Gastroesophageal sphincter (tissue), 4 donors: ENCODE measurements at regions not wholly inside any gene's neighbourhood (a gene's known extent, or its start where the extent isn't known, plus 50 kb on each side); places are given as distances from the start of the nearest gene placed in this dataset.

ENCODE experiments used
- ATAC-seq: fragments of 150-250 bp; one replicate; pipeline ENCODE4 v1.9.1; 2016; ENCODE audit warnings: mild to moderate bottlenecking, moderate library complexity
- H3K27ac ChIP-seq, 4 donors: fragments of 200-600 bp; sonication (generic) in 3 of 4; 1 replicate in 3 of 4; 2 replicates in 1 of 4; pipeline ENCODE4 v1.5.1; 2016 to 2019
- H3K27me3 ChIP-seq: fragments of 200-600 bp; sonication (generic); one replicate; pipeline ENCODE4 v1.5.1; 2019
- H3K36me3 ChIP-seq, 2 donors: fragments of 200-600 bp; sonication (generic); one replicate each; pipeline ENCODE4 v1.5.1; 2019; ENCODE audit warnings: control low read depth in 1 of 2
- H3K4me1 ChIP-seq, 3 donors: fragments of 200-600 bp; sonication (generic); 1 replicate in 2 of 3; 2 replicates in 1 of 3; pipeline ENCODE4 v1.5.1; 2016 to 2019; ENCODE audit warnings: control low read depth in 2 of 3
- H3K4me3 ChIP-seq, 2 donors: fragments of 200-600 bp; sonication (generic); one replicate each; pipeline ENCODE4 v1.5.1; 2019; ENCODE audit warnings: mild to moderate bottlenecking in 1 of 2, moderate library complexity in 1 of 2
- H3K9me3 ChIP-seq, 3 donors: fragments of 200-600 bp; sonication (generic); one replicate each; pipeline ENCODE4 v1.5.1; 2017 to 2019; ENCODE audit warnings: control low read depth in 2 of 3
- CTCF ChIP-seq, 4 experiments: fragments of 200-600 bp in 2 of 4; fragments of 450-650 bp in 2 of 4; sonication (generic) in 1 of 4; IDR thresholded peaks; one replicate each; pipeline ENCODE4 v1.5.1; 2017 to 2019; ENCODE audit warnings: antibody characterized with exemption in 4 of 4, mild to moderate bottlenecking in 2 of 4, moderate library complexity in 2 of 4
- EP300 ChIP-seq: sonication (generic); formaldehyde crosslinking; IDR thresholded peaks from one replicate; pipeline ENCODE4 v1.6.1; 2017; ENCODE audit warnings: antibody characterized with exemption, mild to moderate bottlenecking
- POLR2A ChIP-seq, 2 donors: fragments of 450-650 bp; IDR thresholded peaks; one replicate each; pipeline ENCODE4 v1.6.1; 2017; ENCODE audit warnings: antibody characterized with exemption in 2 of 2, mild to moderate bottlenecking in 2 of 2, moderate library complexity in 1 of 2
- POLR2AphosphoS5 ChIP-seq: sonication (generic); formaldehyde crosslinking; IDR thresholded peaks from one replicate; pipeline ENCODE4 v1.6.1; 2017; ENCODE audit warnings: antibody characterized with exemption
- WGBS, 2 donors: methylation state at CpG; one replicate each; pipeline ENCODE4 v1.1.5; 2018; ENCODE audit warnings: low coverage in 1 of 2; 5-methylcytosine and 5-hydroxymethylcytosine counted together

GRCh38 chr22:49404020-49404419 lies 423.7 kb downstream of the BRD1 start:
- Histone ChIP-seq H3K4me1 (no peaks in the 10 kb centered on the region), H3K9me3 (peaks cover 0 to 9% (median 0%) of the 10 kb centered on the region in 3 donors), H3K27me3 (peaks cover 70% of the 10 kb centered on the region), H3K4me3 (no peak overlapping the region), H3K27ac (no peak overlapping the region), H3K36me3 (no peaks in the 10 kb centered on the region)
- 75 to 77% methylated on average over 2 to 10 of the region's 10 CpGs for WGBS, 2 donors
- no peak for ATAC-seq
- TF ChIP-seq POLR2AphosphoS5 = no peak
- TF ChIP-seq POLR2A (IDR thresholded peaks at IDR 0.05) = no peak
- TF ChIP-seq EP300 = no peak
- TF ChIP-seq CTCF (IDR thresholded peaks at IDR 0.05) = no peak

- Histone ChIP-seq H3K9me3 (peaks cover 0 to 7% (median 0%) of the 10 kb centered on the region in 3 donors), H3K27me3 (peaks cover 76% of the 10 kb centered on the region), H3K4me3 (no peak overlapping the region), H3K4me1 (no peaks in the 10 kb centered on the region), H3K36me3 (no peaks in the 10 kb centered on the region), H3K27ac (no peak overlapping the region)
- TF ChIP-seq CTCF (IDR thresholded peaks at IDR 0.05) = no peak
- no peak for TF ChIP-seq POLR2AphosphoS5
- no peak for TF ChIP-seq EP300
- no peak for TF ChIP-seq POLR2A (IDR thresholded peaks at IDR 0.05)
- ATAC-seq = no peak
- WGBS, 2 donors = no CpG with 5 or more reads among the region's 6 CpGs
Measured at GRCh38 chr22:49403102-49403501, 424.6 kb downstream of the BRD1 start.

- TF ChIP-seq POLR2AphosphoS5 = no peak
- no peak for TF ChIP-seq POLR2A (IDR thresholded peaks at IDR 0.05)
- no peak for TF ChIP-seq CTCF (IDR thresholded peaks at IDR 0.05)
- no peak for TF ChIP-seq EP300
- no peaks in the 10 kb centered on the region for H3K4me1 ChIP-seq
- H3K9me3 ChIP-seq = peaks cover 0 to 7% (median 0%) of the 10 kb centered on the region in 3 donors
- no peak overlapping the region for H3K4me3 ChIP-seq
- no peak overlapping the region for H3K27ac ChIP-seq
- no peak for ATAC-seq
- peaks cover 78% of the 10 kb centered on the region for H3K27me3 ChIP-seq
- no peaks in the 10 kb centered on the region for H3K36me3 ChIP-seq
- WGBS, 2 donors = 68 to 82% methylated on average over 5 to 9 of the region's 12 CpGs
Measured at GRCh38 chr22:49402169-49402568, 425.5 kb downstream of the BRD1 start.

- 48 to 55% methylated on average over 8 to 15 of the region's 16 CpGs for WGBS, 2 donors
- Histone ChIP-seq H3K4me3 (no peak overlapping the region), H3K9me3 (peaks cover 0 to 7% (median 0%) of the 10 kb centered on the region in 3 donors), H3K36me3 (no peaks in the 10 kb centered on the region), H3K4me1 (no peaks in the 10 kb centered on the region), H3K27me3 (peaks cover 78% of the 10 kb centered on the region), H3K27ac (no peak overlapping the region)
- no peak for ATAC-seq
- TF ChIP-seq POLR2A (IDR thresholded peaks at IDR 0.05) (no peak), CTCF (IDR thresholded peaks at IDR 0.05) (no peak), POLR2AphosphoS5 (no peak), EP300 (no peak)
Measured at GRCh38 chr22:49400941-49401598, 426.6 kb downstream of the BRD1 start.
